Kidney (tissue), 13 donors: ENCODE measurements at regions not wholly inside any gene's neighbourhood (a gene's known extent, or its start where the extent isn't known, plus 50 kb on each side); places are given as distances from the start of the nearest gene placed in this dataset.

ENCODE experiments used
- DNase-seq, 5 donors: peaks; one replicate each; pipeline ENCODE4 v3.0.0-alpha.2; 2013 to 2020
- FAIRE-seq: peaks from 2 replicates; lab custom pipeline; 2012; peaks lifted over from hg19 to GRCh38; lab: Jason Lieb, UNC
- H3K27ac ChIP-seq, 2 donors: one replicate each; pipeline ENCODE4 v1.7.0; 2013; ENCODE audit warnings: low read depth in 2 of 2, low read length in 2 of 2, inconsistent platforms in 1 of 2
- H3K27me3 ChIP-seq: one replicate; pipeline ENCODE4 v1.7.1; 2013; ENCODE audit warnings: low read length, inconsistent platforms; ENCODE audit not compliant: control insufficient read depth, insufficient read depth
- H3K36me3 ChIP-seq, 3 donors: one replicate each; pipeline versions ENCODE4 v1.7.0 to v1.7.1; 2013; ENCODE audit warnings: low read length in 3 of 3, control low read depth in 1 of 3, inconsistent platforms in 1 of 3; ENCODE audit not compliant: insufficient read depth in 3 of 3, control insufficient read depth in 2 of 3
- H3K4me1 ChIP-seq, 3 donors: one replicate each; pipeline versions ENCODE4 v1.7.0 to v1.7.1; 2013; ENCODE audit warnings: low read length in 3 of 3, inconsistent platforms in 1 of 3, low read depth in 1 of 3; ENCODE audit not compliant: control insufficient read depth in 2 of 3, insufficient read depth in 2 of 3
- H3K4me3 ChIP-seq, 3 donors: one replicate each; pipeline versions ENCODE4 v1.7.0 to v1.8.1; 2013; ENCODE audit warnings: low read length in 3 of 3, control low read depth in 1 of 3, inconsistent platforms in 1 of 3
- H3K9ac ChIP-seq, 3 donors: one replicate each; pipeline versions ENCODE4 v1.7.0 to v1.7.1; 2013; ENCODE audit warnings: low read length in 3 of 3, control low read depth in 1 of 3, inconsistent platforms in 1 of 3
- H3K9me3 ChIP-seq, 3 donors: one replicate each; pipeline versions ENCODE4 v1.7.0 to v1.7.1; 2013; ENCODE audit warnings: low read length in 3 of 3, control low read depth in 1 of 3, inconsistent platforms in 1 of 3; ENCODE audit not compliant: control insufficient read depth in 2 of 3, insufficient read depth in 1 of 3
- CTCF ChIP-seq: IDR thresholded peaks from 3 replicates; pipeline ENCODE4 v1.5.1; 2012; ENCODE audit warnings: mild to moderate bottlenecking, moderate library complexity, borderline replicate concordance; ENCODE audit not compliant: insufficient read depth; ENCODE audit errors: extremely low read depth
- intact Hi-C: fragments of 100-400 bp; cut with DNase I; formaldehyde crosslinking; loops from one replicate; pipeline ENCODE4 v1.11.1; 2022
- donor health status: control.
- donor health status: control.
- donor health status: control.
- donor health status: control.
- donor health status: control.
- donor health status: DM: yes; HTN: yes; CAD: no.
- donor health status: Normal renal cell carcinoma (clear cell type).

DNA sequence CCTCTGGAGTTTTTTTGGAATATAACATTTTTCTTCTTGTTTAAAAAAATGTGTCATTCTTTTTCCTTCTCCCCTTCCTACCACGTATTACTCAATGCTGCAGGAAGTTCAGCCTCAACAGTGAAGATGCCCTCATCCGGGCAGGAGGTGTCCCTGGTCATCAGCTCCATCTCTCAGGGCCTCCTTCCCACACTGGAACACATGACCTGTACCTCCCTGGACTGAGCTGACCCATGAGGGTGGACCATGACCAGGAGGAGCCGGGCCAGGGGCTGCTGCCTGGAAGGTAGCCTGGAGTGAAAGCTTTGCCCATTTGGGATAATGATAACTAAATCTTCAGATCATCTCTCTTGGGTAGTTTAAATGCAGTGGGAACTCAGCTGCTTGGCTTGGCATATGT, 316.5 kb upstream of the ZMIZ1 start:
- no peaks in the 10 kb centered on the region for H3K27me3 ChIP-seq
- DNase-seq: no peak
- H3K9me3 ChIP-seq: no peaks in the 10 kb centered on the region
- H3K36me3 ChIP-seq: no peaks in the 10 kb centered on the region
- TF ChIP-seq CTCF: no peak
- intact Hi-C loops: no loop called here
- FAIRE-seq: no peak
- H3K4me3 ChIP-seq: no peak overlapping the region
- H3K9ac ChIP-seq: no peak overlapping the region
- no peak overlapping the region for H3K27ac ChIP-seq
- peaks cover 0 to 9% (median 3%) of the 10 kb centered on the region in 3 donors for H3K4me1 ChIP-seq

GRCh38 chr10:78752708-78753107, 316.1 kb upstream of the ZMIZ1 start:
- Histone ChIP-seq H3K27ac (no peak overlapping the region), H3K9ac (no peak overlapping the region), H3K27me3 (no peaks in the 10 kb centered on the region), H3K36me3 (no peaks in the 10 kb centered on the region), H3K9me3 (no peaks in the 10 kb centered on the region), H3K4me3 (no peak overlapping the region), H3K4me1 (peaks cover 0 to 9% (median 3%) of the 10 kb centered on the region in 3 donors)
- intact Hi-C loops: no loop called here
- TF ChIP-seq CTCF: no peak
- no peak for FAIRE-seq
- peak in 3 of 5 donors; percentile 61 to 64 (median 63) for DNase-seq

GRCh38 chr10:78754269-78755062, 314.3 kb upstream of the ZMIZ1 start:
- H3K27ac ChIP-seq: no peak overlapping the region
- DNase-seq (peak in 4 of 5 donors; percentile 75 to 93 (median 84)), FAIRE-seq (no peak)
- no peak overlapping the region for H3K9ac ChIP-seq
- H3K9me3 ChIP-seq: no peaks in the 10 kb centered on the region
- no peak for TF ChIP-seq CTCF
- no peaks in the 10 kb centered on the region for H3K36me3 ChIP-seq
- H3K4me1 ChIP-seq: peaks cover 0 to 9% (median 3%) of the 10 kb centered on the region in 3 donors
- intact Hi-C loops: no loop called here
- no peaks in the 10 kb centered on the region for H3K27me3 ChIP-seq
- H3K4me3 ChIP-seq: no peak overlapping the region
